ENCODE measurements at regions not wholly inside any gene's neighbourhood (a gene's known extent, or its start where the extent isn't known, plus 50 kb on each side); places are given as distances from the start of the nearest gene placed in this dataset.

DNA sequence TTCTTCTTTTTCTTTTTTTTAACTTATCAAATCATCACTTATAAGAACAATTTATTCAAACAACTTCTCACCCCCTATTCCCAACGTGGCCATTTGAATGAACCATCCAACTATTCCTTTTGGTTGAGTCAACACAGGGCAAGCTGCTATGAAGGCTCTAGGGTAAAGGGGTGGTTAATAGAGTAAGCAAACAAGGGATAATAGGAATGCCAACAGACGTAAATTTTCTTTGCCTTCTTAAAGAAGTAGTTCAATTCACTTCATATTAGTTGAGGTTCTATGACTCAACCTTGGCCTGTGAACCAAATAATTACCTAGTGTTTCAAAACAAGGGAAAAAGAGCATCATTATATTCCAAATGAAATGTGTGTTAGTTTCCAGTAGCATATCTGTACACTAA is 1383.8 kb upstream of the SLC10A2 start:
- H3K4me1 ChIP-seq (ENCODE audit: control insufficient read depth, insufficient read depth, low read length) = no peaks in the 10 kb centered on the region
- H3K4me3 Mint-ChIP-seq = no peak overlapping the region
- no peaks in the 10 kb centered on the region for H3K27me3 Mint-ChIP-seq (ENCODE audit: insufficient read depth)
- no peaks in the 10 kb centered on the region for H3K36me3 ChIP-seq (ENCODE audit: control insufficient read depth, insufficient read depth, low read length)
- no peak overlapping the region for H3K9ac ChIP-seq (ENCODE audit: extremely low read depth, low read length, poor library complexity, severe bottlenecking)
- H3K9me3 Mint-ChIP-seq = peaks cover under 1% of the 10 kb centered on the region
- no peaks in the 10 kb centered on the region for H3K36me3 Mint-ChIP-seq (ENCODE audit: low read depth)
- no peak for DNase-seq
- H3K27ac ChIP-seq (ENCODE audit: low read depth, low read length) = no peak overlapping the region
- H3K4me3 ChIP-seq (ENCODE audit: low read length) = no peak overlapping the region
- no peaks in the 10 kb centered on the region for H3K27me3 ChIP-seq (ENCODE audit: control insufficient read depth, insufficient read depth, low read length, poor library complexity, severe bottlenecking)
- no peaks in the 10 kb centered on the region for H3K4me1 Mint-ChIP-seq
- WGBS, 2 experiments (ENCODE audit: insufficient coverage in 1 of 2, insufficient read length in 1 of 2) = 91% methylated on average over 2 of the region's 2 CpGs; no CpG with 5 or more reads in 1 of the 2 experiments
- no peaks in the 10 kb centered on the region for H3K9me3 ChIP-seq (ENCODE audit: control insufficient read depth, low read length)
- H3K27ac Mint-ChIP-seq = no peak overlapping the region
- TF ChIP-seq, protein P1, sequence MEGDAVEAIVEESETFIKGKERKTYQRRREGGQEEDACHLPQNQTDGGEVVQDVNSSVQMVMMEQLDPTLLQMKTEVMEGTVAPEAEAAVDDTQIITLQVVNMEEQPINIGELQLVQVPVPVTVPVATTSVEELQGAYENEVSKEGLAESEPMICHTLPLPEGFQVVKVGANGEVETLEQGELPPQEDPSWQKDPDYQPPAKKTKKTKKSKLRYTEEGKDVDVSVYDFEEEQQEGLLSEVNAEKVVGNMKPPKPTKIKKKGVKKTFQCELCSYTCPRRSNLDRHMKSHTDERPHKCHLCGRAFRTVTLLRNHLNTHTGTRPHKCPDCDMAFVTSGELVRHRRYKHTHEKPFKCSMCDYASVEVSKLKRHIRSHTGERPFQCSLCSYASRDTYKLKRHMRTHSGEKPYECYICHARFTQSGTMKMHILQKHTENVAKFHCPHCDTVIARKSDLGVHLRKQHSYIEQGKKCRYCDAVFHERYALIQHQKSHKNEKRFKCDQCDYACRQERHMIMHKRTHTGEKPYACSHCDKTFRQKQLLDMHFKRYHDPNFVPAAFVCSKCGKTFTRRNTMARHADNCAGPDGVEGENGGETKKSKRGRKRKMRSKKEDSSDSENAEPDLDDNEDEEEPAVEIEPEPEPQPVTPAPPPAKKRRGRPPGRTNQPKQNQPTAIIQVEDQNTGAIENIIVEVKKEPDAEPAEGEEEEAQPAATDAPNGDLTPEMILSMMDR (conservative IDR thresholded peaks at IDR 0.05) = no peak

DNA sequence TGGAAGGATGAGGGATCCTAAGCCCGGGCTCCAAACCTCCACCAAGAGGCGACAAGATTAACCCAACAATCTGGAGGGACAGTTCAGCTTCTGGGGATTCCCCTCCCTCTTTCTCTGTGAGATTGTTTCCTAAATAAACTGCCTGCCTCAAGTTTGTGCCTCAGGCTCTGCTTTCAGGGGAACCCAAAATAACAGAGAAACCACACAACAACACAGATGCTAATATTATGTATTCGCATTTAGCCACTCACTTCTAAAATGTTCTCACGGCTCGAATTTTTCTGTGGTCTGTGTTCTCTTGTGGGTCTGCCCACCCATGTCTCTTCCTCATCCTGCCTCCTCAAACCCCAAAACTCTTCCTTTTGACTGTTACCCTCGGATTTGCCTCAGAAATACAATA is 1381.1 kb upstream of the SLC10A2 start:
- Histone ChIP-seq H3K36me3 (ENCODE audit: control insufficient read depth, insufficient read depth, low read length) (no peaks in the 10 kb centered on the region), H3K9me3 (ENCODE audit: control insufficient read depth, low read length) (no peaks in the 10 kb centered on the region), H3K9ac (ENCODE audit: extremely low read depth, low read length, poor library complexity, severe bottlenecking) (no peak overlapping the region), H3K4me1 (ENCODE audit: control insufficient read depth, insufficient read depth, low read length) (no peaks in the 10 kb centered on the region), H3K4me3 (ENCODE audit: low read length) (no peak overlapping the region), H3K27me3 (ENCODE audit: control insufficient read depth, insufficient read depth, low read length, poor library complexity, severe bottlenecking) (no peaks in the 10 kb centered on the region), H3K27ac (ENCODE audit: low read depth, low read length) (no peak overlapping the region)
- H3K27ac Mint-ChIP-seq = no peak overlapping the region
- no peaks in the 10 kb centered on the region for H3K9me3 Mint-ChIP-seq
- WGBS, 2 experiments (ENCODE audit: insufficient coverage in 1 of 2, insufficient read length in 1 of 2) = 82 to 86% methylated on average over 3 to 6 of the region's 6 CpGs
- TF ChIP-seq, protein P1 (conservative IDR thresholded peaks at IDR 0.05) = no peak
- H3K4me1 Mint-ChIP-seq = no peaks in the 10 kb centered on the region
- no peak overlapping the region for H3K4me3 Mint-ChIP-seq
- no peaks in the 10 kb centered on the region for H3K27me3 Mint-ChIP-seq (ENCODE audit: insufficient read depth)
- DNase-seq = no peak
- H3K36me3 Mint-ChIP-seq (ENCODE audit: low read depth) = no peaks in the 10 kb centered on the region

DNA sequence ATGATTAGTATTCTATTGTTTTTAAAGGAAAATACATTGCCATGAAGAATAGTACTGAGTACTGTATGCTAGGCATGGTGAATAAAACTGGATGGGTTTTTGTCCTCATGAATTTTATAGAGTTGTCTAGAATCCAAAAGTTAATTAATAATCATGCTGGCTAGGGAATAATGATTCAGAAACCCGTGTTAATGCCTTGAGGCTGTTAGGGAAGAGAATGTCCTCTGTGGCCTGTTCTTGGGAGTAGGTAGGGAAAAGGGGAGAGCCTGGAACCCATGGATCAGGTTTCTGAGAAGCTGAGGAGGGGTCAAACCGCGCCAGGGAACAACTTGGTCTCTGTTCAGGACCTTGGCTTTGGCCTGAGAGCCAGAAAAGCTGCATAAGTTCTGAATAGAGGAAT is 1376.3 kb upstream of the SLC10A2 start:
- H3K4me1 ChIP-seq (ENCODE audit: control insufficient read depth, insufficient read depth, low read length) = no peaks in the 10 kb centered on the region
- H3K4me1 Mint-ChIP-seq = no peaks in the 10 kb centered on the region
- H3K27ac ChIP-seq (ENCODE audit: low read depth, low read length) = no peak overlapping the region
- H3K27me3 ChIP-seq (ENCODE audit: control insufficient read depth, insufficient read depth, low read length, poor library complexity, severe bottlenecking) = no peaks in the 10 kb centered on the region
- no peak overlapping the region for H3K27ac Mint-ChIP-seq
- H3K27me3 Mint-ChIP-seq (ENCODE audit: insufficient read depth) = no peaks in the 10 kb centered on the region
- no peak for DNase-seq
- no peaks in the 10 kb centered on the region for H3K36me3 Mint-ChIP-seq (ENCODE audit: low read depth)
- no peak overlapping the region for H3K4me3 ChIP-seq (ENCODE audit: low read length)
- no peaks in the 10 kb centered on the region for H3K36me3 ChIP-seq (ENCODE audit: control insufficient read depth, insufficient read depth, low read length)
- 95 to 100% methylated on average over 2 to 3 of the region's 3 CpGs for WGBS, 2 experiments (ENCODE audit: insufficient coverage in 1 of 2, insufficient read length in 1 of 2)
- no peak overlapping the region for H3K9ac ChIP-seq (ENCODE audit: extremely low read depth, low read length, poor library complexity, severe bottlenecking)
- H3K9me3 Mint-ChIP-seq = no peaks in the 10 kb centered on the region
- H3K9me3 ChIP-seq (ENCODE audit: control insufficient read depth, low read length) = no peaks in the 10 kb centered on the region
- no peak overlapping the region for H3K4me3 Mint-ChIP-seq
- TF ChIP-seq, protein P1 (conservative IDR thresholded peaks at IDR 0.05) = no peak

All from endodermal cell (in vitro differentiated cells).